GM19463 (cell line): ENCODE measurements at regions not wholly inside any gene's neighbourhood (a gene's known extent, or its start where the extent isn't known, plus 50 kb on each side); places are given as distances from the start of the nearest gene placed in this dataset.
"Not testable (repeated sequence)": the region's sequence is repeated elsewhere in the genome, so short reads cannot be mapped to it uniquely, and the experiment has no call there.

Experiments
- ATAC-seq: cut with Tn5 transposase; IDR thresholded peaks from one replicate; pipeline ENCODE4 v1.9.1; 2021; ENCODE audit warnings: mild to moderate bottlenecking, moderate library complexity; ENCODE audit not compliant: unreplicated experiment

DNA sequence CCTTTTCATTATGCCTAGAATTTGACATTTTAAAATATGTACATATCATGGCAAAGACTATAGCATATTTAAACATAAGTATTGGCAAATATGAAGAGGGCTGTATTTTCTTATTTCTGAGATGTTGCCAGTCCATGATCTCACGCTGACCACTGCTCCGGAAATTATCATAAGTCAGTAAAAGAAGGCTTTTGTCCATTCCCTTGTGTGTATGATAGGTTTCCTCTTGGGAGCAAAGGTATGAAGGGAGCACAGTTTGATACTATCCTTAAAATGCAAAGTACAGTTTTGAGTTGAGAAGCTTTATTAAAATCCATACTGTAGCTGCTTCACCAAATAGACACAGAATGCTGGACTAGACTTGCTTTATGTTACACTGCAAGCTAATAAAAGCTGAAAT lies 52.6 kb upstream of the AGA start:
- no peak for ATAC-seq

GRCh38 chr4:177495626-177496025 lies 53.4 kb upstream of the AGA start:
- ATAC-seq, result not testable (repeated sequence)

- no peak for ATAC-seq
These were observed 57.3 kb upstream of the AGA start for GRCh38 chr4:177499537-177499936.

GRCh38 chr4:177505171-177505615 lies 63.0 kb upstream of the AGA start:
- no peak for ATAC-seq

- ATAC-seq, result no peak
These were observed 66.4 kb upstream of the AGA start for GRCh38 chr4:177508662-177509061.

DNA sequence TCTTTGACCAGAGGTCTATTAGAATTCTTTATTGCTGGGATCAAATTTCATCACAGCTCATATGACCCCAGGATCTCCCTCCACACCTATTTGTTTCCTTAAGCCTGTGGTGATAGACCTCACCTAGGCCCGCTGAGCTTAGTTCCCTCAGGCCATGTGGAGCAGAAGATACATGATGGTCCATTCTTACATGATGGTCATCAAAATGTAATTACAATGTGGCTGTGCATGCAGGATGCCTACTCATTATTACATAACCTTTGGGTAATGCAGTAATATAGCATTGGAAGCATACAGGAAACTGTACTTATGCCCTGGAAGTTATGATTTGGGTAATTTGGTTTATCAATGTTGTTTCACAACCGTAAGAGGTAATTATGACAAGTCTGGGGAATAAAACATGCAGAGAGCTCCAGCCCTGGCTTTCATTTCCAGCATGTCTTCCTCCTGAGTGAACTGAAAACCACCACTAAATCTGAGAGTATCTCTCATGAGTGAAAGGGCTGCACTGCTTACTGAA lies 67.0 kb upstream of the AGA start:
- ATAC-seq, result no peak

DNA sequence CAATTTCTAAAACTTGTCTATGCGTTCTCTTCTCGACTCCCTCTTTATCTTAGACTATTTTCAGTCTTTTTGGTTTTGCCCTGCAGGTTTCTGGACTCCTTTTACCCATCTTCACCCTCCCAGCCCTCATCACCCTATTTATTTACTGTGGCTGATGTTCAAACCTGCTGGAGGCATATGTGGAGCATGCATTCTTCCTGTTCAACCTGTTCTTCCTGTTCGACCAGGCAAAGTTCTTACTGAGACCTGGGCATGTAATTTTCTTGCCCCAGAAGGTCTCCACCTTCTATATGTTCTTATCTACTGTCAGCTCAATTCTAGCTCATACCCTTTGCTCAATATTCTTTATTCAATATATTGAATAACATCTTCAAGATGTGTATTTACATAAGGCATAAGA lies 69.4 kb upstream of the AGA start:
- ATAC-seq, result no peak

DNA sequence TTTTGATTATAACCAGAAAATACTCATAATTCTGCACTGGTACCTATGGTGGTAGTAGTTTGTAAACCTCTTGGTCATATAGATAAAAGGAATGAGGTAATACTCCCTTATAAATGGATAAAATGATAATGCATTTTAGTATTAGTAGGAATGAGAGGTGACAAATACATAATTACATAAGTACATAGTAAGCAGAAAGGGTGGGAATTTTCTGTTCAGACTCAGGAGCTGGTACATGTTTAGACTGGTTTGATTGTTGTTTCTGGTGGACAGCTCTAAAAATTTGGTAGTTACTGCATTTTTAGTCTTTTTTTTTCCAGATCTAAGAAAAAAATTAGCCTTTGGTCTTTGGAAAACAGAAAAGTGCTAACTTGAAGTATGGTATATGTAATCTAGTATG lies 70.4 kb upstream of the AGA start:
- no peak for ATAC-seq

- ATAC-seq, result no peak
These were observed 75.6 kb upstream of the AGA start for GRCh38 chr4:177517862-177518261.

GRCh38 chr4:177519481-177520260 lies 77.4 kb upstream of the AGA start:
- ATAC-seq, result no peak

DNA sequence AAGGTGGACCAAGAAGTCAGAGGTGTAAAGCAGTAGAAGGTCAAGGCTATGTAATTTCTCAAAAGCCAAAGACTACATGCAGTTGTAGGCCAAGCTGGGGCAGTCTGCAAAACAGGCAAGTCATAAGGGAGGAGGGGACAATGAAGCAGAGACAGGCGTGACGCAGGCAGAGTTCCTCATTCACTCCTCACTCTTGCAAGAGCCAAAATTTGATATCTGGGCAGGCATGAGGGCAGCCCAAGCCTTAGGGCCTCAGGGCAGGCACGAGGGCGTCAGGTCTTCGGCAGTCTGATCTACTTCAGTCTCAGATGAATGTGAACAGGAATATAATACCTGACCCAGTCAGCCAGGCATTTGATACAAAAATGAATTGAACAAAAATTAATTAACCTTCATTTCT lies 86.4 kb upstream of the AGA start:
- no peak for ATAC-seq

- no peak for ATAC-seq
These were observed 88.3 kb upstream of the AGA start for GRCh38 chr4:177530561-177530960.

GRCh38 chr4:177532358-177532757 lies 90.1 kb upstream of the AGA start:
- no peak for ATAC-seq

DNA sequence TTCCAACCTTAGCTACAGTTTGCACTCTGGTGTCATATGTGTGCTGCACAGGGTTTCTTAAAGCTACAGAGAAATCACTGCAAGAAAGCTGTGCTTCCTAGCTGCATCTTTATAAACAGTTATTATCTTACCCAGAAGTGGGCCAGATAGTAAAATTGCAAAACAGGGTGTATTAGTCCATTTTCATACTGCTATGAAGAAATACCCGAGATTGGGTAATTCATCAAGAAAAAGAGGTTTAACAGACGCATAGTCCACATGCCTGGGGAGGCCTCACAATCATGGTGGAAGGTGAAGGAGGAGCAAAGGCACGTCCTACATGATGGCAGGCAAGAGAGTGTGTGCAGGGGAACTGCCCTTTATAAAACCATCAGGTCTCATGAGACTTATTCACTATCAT lies 92.6 kb upstream of the AGA start:
- ATAC-seq, result not testable (repeated sequence)

- no peak for ATAC-seq
These were observed 104.5 kb upstream of the AGA start for GRCh38 chr4:177546745-177547144.

- ATAC-seq, result no peak
These were observed 105.7 kb upstream of the AGA start for GRCh38 chr4:177547985-177548384.

GRCh38 chr4:177555007-177555574 lies 112.9 kb upstream of the AGA start:
- ATAC-seq, result no peak

- ATAC-seq, result no peak
These were observed 115.2 kb upstream of the AGA start for GRCh38 chr4:177557416-177557815.

- no peak for ATAC-seq
These were observed 116.8 kb upstream of the AGA start for GRCh38 chr4:177558995-177559394.

- no peak for ATAC-seq
These were observed 119.9 kb upstream of the AGA start for GRCh38 chr4:177562163-177562562.

DNA sequence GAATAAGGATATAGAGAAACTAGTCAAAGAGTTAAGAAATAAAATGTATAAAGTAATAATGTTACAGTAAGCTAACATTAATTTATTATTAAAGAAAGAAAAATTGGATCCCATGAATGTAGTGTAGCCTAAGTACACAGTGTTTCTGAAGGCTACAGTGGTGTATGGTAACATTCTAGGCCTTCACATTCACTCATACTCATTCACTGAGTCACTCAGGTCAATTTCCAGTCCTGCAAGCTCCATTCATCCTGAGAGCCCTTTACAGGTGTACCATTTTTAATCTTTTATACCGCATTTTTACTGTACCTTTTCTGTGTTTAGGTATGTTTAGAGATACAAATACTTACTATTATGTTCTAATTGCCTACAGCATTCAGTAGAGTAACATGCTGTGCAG lies 120.6 kb upstream of the AGA start:
- no peak for ATAC-seq

GRCh38 chr4:177566691-177567090 lies 124.5 kb upstream of the AGA start:
- ATAC-seq, result no peak
